ENCODE measurements at regions not wholly inside any gene's neighbourhood (a gene's known extent, or its start where the extent isn't known, plus 50 kb on each side); places are given as distances from the start of the nearest gene placed in this dataset.

DNA sequence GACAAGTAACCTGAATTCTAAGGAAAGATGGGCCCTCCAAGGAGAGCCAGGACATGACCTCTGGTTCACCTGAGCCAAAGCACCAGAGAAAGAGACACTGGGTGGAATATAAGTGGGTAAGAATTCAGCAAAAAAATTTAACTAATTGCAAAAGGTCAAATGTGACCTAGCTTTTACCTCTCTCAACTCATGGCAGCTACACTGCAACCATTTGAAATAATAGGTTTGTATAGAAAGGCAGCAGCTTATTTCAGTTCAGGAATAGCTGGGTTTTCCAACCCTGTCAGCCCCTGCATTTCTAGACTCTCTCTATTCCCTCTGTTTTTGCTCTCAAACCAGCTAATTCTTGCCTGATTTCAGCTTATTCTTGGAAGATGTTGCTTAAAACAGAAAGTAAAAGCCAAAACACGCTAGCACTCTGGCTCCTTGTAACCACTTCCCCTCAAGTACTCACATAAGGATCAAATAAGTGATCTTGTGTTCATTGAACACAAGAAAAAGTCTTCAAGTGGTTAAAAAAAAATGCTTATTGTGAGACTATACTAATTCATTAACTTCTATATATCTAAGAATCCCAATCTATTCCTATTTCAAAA is 101.1 kb upstream of the NR4A3 start:
- intact Hi-C loops (cut with DNase I) = no loop called here
- Histone ChIP-seq H3K4me3 (no peak overlapping the region), H3K27ac (no peak overlapping the region), H3K36me3 (no peaks in the 10 kb centered on the region), H3K4me1 (replicated peaks) (no peaks in the 10 kb centered on the region), H3K27me3 (replicated peaks; ENCODE audit: insufficient read depth) (no peaks in the 10 kb centered on the region), H3K9me3 (no peaks in the 10 kb centered on the region)
- TF ChIP-seq, protein P1, sequence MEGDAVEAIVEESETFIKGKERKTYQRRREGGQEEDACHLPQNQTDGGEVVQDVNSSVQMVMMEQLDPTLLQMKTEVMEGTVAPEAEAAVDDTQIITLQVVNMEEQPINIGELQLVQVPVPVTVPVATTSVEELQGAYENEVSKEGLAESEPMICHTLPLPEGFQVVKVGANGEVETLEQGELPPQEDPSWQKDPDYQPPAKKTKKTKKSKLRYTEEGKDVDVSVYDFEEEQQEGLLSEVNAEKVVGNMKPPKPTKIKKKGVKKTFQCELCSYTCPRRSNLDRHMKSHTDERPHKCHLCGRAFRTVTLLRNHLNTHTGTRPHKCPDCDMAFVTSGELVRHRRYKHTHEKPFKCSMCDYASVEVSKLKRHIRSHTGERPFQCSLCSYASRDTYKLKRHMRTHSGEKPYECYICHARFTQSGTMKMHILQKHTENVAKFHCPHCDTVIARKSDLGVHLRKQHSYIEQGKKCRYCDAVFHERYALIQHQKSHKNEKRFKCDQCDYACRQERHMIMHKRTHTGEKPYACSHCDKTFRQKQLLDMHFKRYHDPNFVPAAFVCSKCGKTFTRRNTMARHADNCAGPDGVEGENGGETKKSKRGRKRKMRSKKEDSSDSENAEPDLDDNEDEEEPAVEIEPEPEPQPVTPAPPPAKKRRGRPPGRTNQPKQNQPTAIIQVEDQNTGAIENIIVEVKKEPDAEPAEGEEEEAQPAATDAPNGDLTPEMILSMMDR (IDR thresholded peaks at IDR 0.05) = no peak
- TF ChIP-seq POLR2AphosphoS5 (IDR thresholded peaks at IDR 0.05) = no peak
- no peak for TF ChIP-seq POLR2A (IDR thresholded peaks at IDR 0.05)
- DNase-seq (ENCODE audit: low spot score) = no peak
- WGBS = 65% methylated on average over 1 of the region's 1 CpG

- Histone ChIP-seq H3K27me3 (replicated peaks; ENCODE audit: insufficient read depth) (no peaks in the 10 kb centered on the region), H3K27ac (no peak overlapping the region), H3K4me1 (replicated peaks) (no peaks in the 10 kb centered on the region), H3K36me3 (no peaks in the 10 kb centered on the region), H3K9me3 (no peaks in the 10 kb centered on the region), H3K4me3 (no peak overlapping the region)
- intact Hi-C loops (cut with DNase I) = no loop called here
- 63% methylated on average over 2 of the region's 2 CpGs for WGBS
- DNase-seq (ENCODE audit: low spot score) = no peak
- TF ChIP-seq POLR2A (IDR thresholded peaks at IDR 0.05) = no peak
- TF ChIP-seq, protein P1 (IDR thresholded peaks at IDR 0.05) = no peak
- TF ChIP-seq POLR2AphosphoS5 (IDR thresholded peaks at IDR 0.05) = no peak
Observed at GRCh38 chr9:99721898-99722297, 99.8 kb upstream of the NR4A3 start.

DNA sequence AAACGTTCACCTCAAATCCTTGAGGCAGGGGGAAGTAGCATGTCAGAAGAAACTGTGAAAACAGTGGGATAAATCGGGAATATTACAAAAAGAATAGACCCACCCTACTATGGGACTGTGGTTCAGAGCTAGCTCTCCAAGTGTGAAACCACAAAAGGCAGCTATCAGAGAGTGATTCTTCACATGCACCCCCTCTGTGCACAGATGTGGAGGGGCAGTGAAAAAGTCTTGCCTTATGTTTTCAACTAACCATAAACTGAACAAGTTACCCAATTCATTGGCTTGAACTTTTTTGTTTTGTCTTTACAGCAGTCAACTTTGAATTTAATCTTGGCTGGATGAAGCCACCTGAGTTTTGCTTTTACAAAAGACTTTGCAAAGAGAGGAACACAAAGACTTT is 98.8 kb upstream of the NR4A3 start:
- DNase-seq (ENCODE audit: low spot score) = no peak
- intact Hi-C loops (cut with DNase I) = no loop called here
- Histone ChIP-seq H3K4me1 (replicated peaks) (no peaks in the 10 kb centered on the region), H3K4me3 (no peak overlapping the region), H3K27ac (no peak overlapping the region), H3K36me3 (no peaks in the 10 kb centered on the region), H3K9me3 (no peaks in the 10 kb centered on the region), H3K27me3 (replicated peaks; ENCODE audit: insufficient read depth) (no peaks in the 10 kb centered on the region)
- TF ChIP-seq POLR2A (IDR thresholded peaks at IDR 0.05) = no peak
- WGBS = 44% methylated on average over 2 of the region's 2 CpGs

DNA sequence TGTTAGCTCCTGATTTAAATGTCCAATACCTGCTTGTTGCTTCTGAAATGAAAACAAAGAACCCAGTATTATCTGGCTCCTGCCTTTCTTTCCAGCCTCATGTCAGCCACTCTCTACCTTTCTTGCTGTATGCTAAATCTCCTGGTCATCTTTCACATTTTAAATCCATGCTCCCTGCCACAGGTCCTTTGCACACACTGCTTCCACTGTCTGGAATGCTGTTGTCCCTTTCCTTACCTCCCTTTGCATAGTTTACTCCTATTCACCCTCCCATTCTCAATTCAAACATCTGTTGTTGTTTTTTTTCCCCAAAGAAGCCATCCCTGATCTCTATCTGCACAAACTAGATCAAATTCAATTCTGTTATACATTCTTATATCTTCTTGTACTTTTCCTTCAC is 97.0 kb upstream of the NR4A3 start:
- Histone ChIP-seq H3K4me3 (no peak overlapping the region), H3K9me3 (no peaks in the 10 kb centered on the region), H3K27ac (no peak overlapping the region), H3K36me3 (no peaks in the 10 kb centered on the region), H3K27me3 (replicated peaks; ENCODE audit: insufficient read depth) (no peaks in the 10 kb centered on the region), H3K4me1 (replicated peaks) (no peaks in the 10 kb centered on the region)
- TF ChIP-seq POLR2AphosphoS5 (IDR thresholded peaks at IDR 0.05) (no peak), POLR2A (IDR thresholded peaks at IDR 0.05) (no peak)
- TF ChIP-seq, protein P1 (IDR thresholded peaks at IDR 0.05) = no peak
- DNase-seq (ENCODE audit: low spot score) = no peak
- intact Hi-C loops (cut with DNase I) = no loop called here

DNA sequence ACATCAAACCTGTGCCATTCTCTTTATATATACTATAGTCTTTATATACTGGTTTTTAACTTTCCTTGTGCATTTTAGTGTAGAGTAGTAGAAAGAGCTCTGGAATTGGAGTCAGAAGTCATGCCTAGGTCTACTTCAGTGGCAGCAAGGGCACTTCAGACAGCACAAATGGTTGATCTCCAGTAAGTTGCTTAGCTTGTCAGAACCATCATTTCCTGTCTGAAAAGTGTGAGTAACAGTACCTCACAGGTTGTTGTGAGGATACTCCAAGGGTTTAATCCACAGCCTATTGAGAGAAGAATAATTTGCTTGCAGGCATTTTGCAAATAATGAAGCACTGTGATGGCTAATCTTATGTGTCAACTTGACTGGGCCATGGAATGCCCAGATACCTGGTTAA is 95.8 kb upstream of the NR4A3 start:
- Histone ChIP-seq H3K4me3 (no peak overlapping the region), H3K27ac (no peak overlapping the region), H3K4me1 (replicated peaks) (no peaks in the 10 kb centered on the region), H3K36me3 (no peaks in the 10 kb centered on the region), H3K27me3 (replicated peaks; ENCODE audit: insufficient read depth) (no peaks in the 10 kb centered on the region), H3K9me3 (no peaks in the 10 kb centered on the region)
- no peak for DNase-seq (ENCODE audit: low spot score)
- intact Hi-C loops (cut with DNase I) = no loop called here
- TF ChIP-seq, protein P1 (IDR thresholded peaks at IDR 0.05) = no peak
- TF ChIP-seq POLR2AphosphoS5 (IDR thresholded peaks at IDR 0.05) (no peak), POLR2A (IDR thresholded peaks at IDR 0.05) (no peak)
